SK-N-SH (cell line): ENCODE measurements at regions not wholly inside any gene's neighbourhood (a gene's known extent, or its start where the extent isn't known, plus 50 kb on each side); places are given as distances from the start of the nearest gene placed in this dataset.

Experiments used
- CTCF ChIA-PET: fragments of 300-600, 350-600 bp; formaldehyde crosslinking; extraction: SDS; loops from one replicate; lab custom pipeline; 2021; lab: Yijun Ruan, JAX
- POLR2A ChIA-PET: fragments of 350-600 bp; sonication (Branson Sonifier 250); formaldehyde crosslinking; extraction: SDS; loops from one replicate; lab custom pipeline; 2020; ENCODE audit warnings: antibody characterized with exemption, inconsistent platforms; lab: Yijun Ruan, JAX
- DNase-seq: peaks from one replicate; pipeline ENCODE4 v3.0.0; 2012
- H2AFZ ChIP-seq: fragments of 200-600 bp; sonication (generic); 2 replicates; pipeline ENCODE4 v1.8.1; 2016; ENCODE audit warnings: antibody characterized with exemption, mild to moderate bottlenecking, low read depth
- H3F3A ChIP-seq: fragments of 200-600 bp; sonication (generic); replicated peaks from 2 replicates; pipeline ENCODE3; 2016; ENCODE audit warnings: antibody characterized with exemption, mild to moderate bottlenecking; ENCODE audit not compliant: insufficient read depth
- H3K27ac ChIP-seq, 2 experiments: fragments of 200-500 bp in 1 of 2; fragments of 200-600 bp in 1 of 2; sonication (Bioruptor generic) in 1 of 2; sonication (generic), shearing (Covaris generic) in 1 of 2; 2 replicates each; pipeline versions ENCODE4 v1.5.1 to v1.6.1; 2014 to 2016; ENCODE audit warnings: low read depth in 2 of 2, inconsistent platforms in 1 of 2, low read length in 1 of 2, mild to moderate bottlenecking in 1 of 2, mixed read lengths in 1 of 2
- H3K27me3 ChIP-seq: fragments of 200-600 bp; sonication (generic), shearing (Covaris generic); 2 replicates; pipeline ENCODE4 v1.6.1; 2016; ENCODE audit warnings: mixed run types; ENCODE audit not compliant: insufficient read depth
- H3K36me3 ChIP-seq, 2 experiments: fragments of 200-500 bp in 1 of 2; fragments of 200-600 bp in 1 of 2; sonication (Bioruptor generic) in 1 of 2; sonication (generic) in 1 of 2; replicated peaks in 1 of 2; 2 replicates each; pipeline versions ENCODE3 to v1.5.1; 2014 to 2016; ENCODE audit warnings: low read length in 1 of 2, mild to moderate bottlenecking in 1 of 2; ENCODE audit not compliant: insufficient read depth in 2 of 2, control insufficient read depth in 1 of 2
- H3K4me1 ChIP-seq, 2 experiments: fragments of 200-500 bp in 1 of 2; fragments of 200-600 bp in 1 of 2; sonication (Bioruptor generic) in 1 of 2; sonication (generic), shearing (Covaris generic) in 1 of 2; 2 replicates each; pipeline versions ENCODE4 v1.5.1 to v1.6.1; 2014 to 2016; ENCODE audit warnings: low read depth in 1 of 2, low read length in 1 of 2, mixed run types in 1 of 2; ENCODE audit not compliant: insufficient read depth in 2 of 2, control insufficient read depth in 1 of 2
- H3K4me2 ChIP-seq: fragments of 200-600 bp; sonication (generic), shearing (Covaris generic); 2 replicates; pipeline ENCODE4 v1.6.1; 2017; ENCODE audit warnings: mixed run types
- H3K4me3 ChIP-seq, 2 experiments: fragments of 200-500 bp in 1 of 2; fragments of 200-600 bp in 1 of 2; sonication (Bioruptor generic) in 1 of 2; sonication (generic), shearing (Covaris generic) in 1 of 2; 2 replicates each; pipeline versions ENCODE4 v1.5.1 to v1.8.1; 2014 to 2016; ENCODE audit warnings: low read depth in 2 of 2, inconsistent platforms in 1 of 2, low read length in 1 of 2, mild to moderate bottlenecking in 1 of 2, mixed read lengths in 1 of 2, moderate library complexity in 1 of 2
- H3K79me2 ChIP-seq: fragments of 200-600 bp; sonication (generic); 2 replicates; pipeline ENCODE4 v1.8.1; 2017; ENCODE audit warnings: mild to moderate bottlenecking; ENCODE audit not compliant: insufficient read depth
- H3K9ac ChIP-seq: fragments of 200-600 bp; sonication (generic); 2 replicates; pipeline ENCODE4 v1.6.1; 2017; ENCODE audit warnings: mixed run types
- H3K9me2 ChIP-seq: fragments of 200-600 bp; sonication (generic); 2 replicates; pipeline ENCODE4 v1.6.1; 2017; ENCODE audit warnings: mixed run types
- H3K9me3 ChIP-seq: fragments of 200-600 bp; sonication (generic); 2 replicates; pipeline ENCODE4 v1.6.1; 2017; ENCODE audit warnings: mixed run types, mild to moderate bottlenecking, moderate library complexity
- H4K20me1 ChIP-seq: fragments of 200-600 bp; sonication (generic); 2 replicates; pipeline ENCODE4 v1.6.1; 2017; ENCODE audit warnings: mild to moderate bottlenecking, mixed run types; ENCODE audit not compliant: insufficient read depth
- CHD2 ChIP-seq: fragments of 150-350 bp; IDR thresholded peaks from 2 replicates; pipeline ENCODE4 v1.6.1; 2018; ENCODE audit warnings: low read length; ENCODE audit not compliant: partially characterized antibody
- ELF1 ChIP-seq: IDR thresholded peaks from 2 replicates; pipeline ENCODE4 v1.4.0; 2012
- EP300 ChIP-seq, 2 experiments: IDR thresholded peaks; 2 replicates each; pipeline versions ENCODE4 v1.4.0 to v1.6.1; 2012; ENCODE audit warnings: borderline replicate concordance in 1 of 2, low read depth in 1 of 2, low read length in 1 of 2
- FOSL2 ChIP-seq: IDR thresholded peaks from 2 replicates; pipeline ENCODE4 v1.4.0; 2012; ENCODE audit warnings: low read depth, mild to moderate bottlenecking, moderate library complexity, borderline replicate concordance
- FOXJ3 ChIP-seq: sonication (generic); formaldehyde crosslinking; IDR thresholded peaks from 2 replicates; pipeline ENCODE4 v1.5.1; 2020; ENCODE audit warnings: mild to moderate bottlenecking, missing genetic modification reagents
- FOXM1 ChIP-seq: IDR thresholded peaks from 2 replicates; pipeline ENCODE4 v1.4.0; 2012; ENCODE audit warnings: low read depth, mild to moderate bottlenecking
- GATA2 ChIP-seq: sonication (generic); formaldehyde crosslinking; IDR thresholded peaks from 2 replicates; pipeline ENCODE4 v1.5.0; 2020; ENCODE audit warnings: mild to moderate bottlenecking, missing genetic modification reagents
- JUND ChIP-seq: IDR thresholded peaks from 2 replicates; pipeline ENCODE4 v1.4.0; 2012
- NRF1 ChIP-seq: IDR thresholded peaks from 2 replicates; pipeline ENCODE4 v1.6.1; 2012; ENCODE audit warnings: low read depth, mild to moderate bottlenecking, low read length
- POLR2AphosphoS5 ChIP-seq: IDR thresholded peaks from 2 replicates; pipeline ENCODE4 v1.6.1; 2012; ENCODE audit warnings: low read depth, low read length
- RAD21 ChIP-seq: IDR thresholded peaks from 2 replicates; pipeline ENCODE4 v1.6.1; 2012; ENCODE audit warnings: mild to moderate bottlenecking, low read length
- RXRA ChIP-seq: IDR thresholded peaks from 2 replicates; pipeline ENCODE4 v1.4.0; 2012; ENCODE audit warnings: low read depth, mild to moderate bottlenecking, borderline replicate concordance
- SIN3A ChIP-seq: IDR thresholded peaks from 2 replicates; pipeline ENCODE4 v1.6.1; 2012; ENCODE audit warnings: low read depth, mild to moderate bottlenecking, low read length, moderate library complexity, borderline replicate concordance
- SMC3 ChIP-seq: IDR thresholded peaks from 2 replicates; pipeline ENCODE4 v1.6.1; 2012; ENCODE audit warnings: low read depth, low read length, improper control_type of control experiment
- TAF1 ChIP-seq: IDR thresholded peaks from 2 replicates; pipeline ENCODE4 v1.6.1; 2012; ENCODE audit warnings: low read depth, mild to moderate bottlenecking, low read length, moderate library complexity, borderline replicate concordance
- TEAD4 ChIP-seq: IDR thresholded peaks from 2 replicates; pipeline ENCODE4 v1.4.0; 2012; ENCODE audit warnings: mild to moderate bottlenecking, borderline replicate concordance; ENCODE audit not compliant: insufficient read depth
- YY1 ChIP-seq: IDR thresholded peaks from 2 replicates; pipeline ENCODE4 v1.4.0; 2012; ENCODE audit warnings: low read depth, mild to moderate bottlenecking
- WGBS: methylation state at CpG from one replicate; pipeline ENCODE4 v1.1.6; 2017; ENCODE audit warnings: low lambda C conversion rate; 5-methylcytosine and 5-hydroxymethylcytosine counted together
- TF ChIP-seq, protein P1 (sequence below): IDR thresholded peaks from 2 replicates; pipeline ENCODE4 v1.4.0; 2012; ENCODE audit warnings: low read depth, borderline replicate concordance
- TF ChIP-seq, protein P2 (sequence below): IDR thresholded peaks from 2 replicates; pipeline ENCODE4; 2012
- TF ChIP-seq, protein P3 (sequence below): IDR thresholded peaks from 2 replicates; pipeline ENCODE4 v1.4.0; 2012; ENCODE audit warnings: low read depth, borderline replicate concordance
- TF ChIP-seq, protein P4 (sequence below): fragments of 200-600 bp; sonication (generic); IDR thresholded peaks from 2 replicates; pipeline ENCODE4 v1.6.1; 2017; ENCODE audit warnings: antibody characterized with exemption, mild to moderate bottlenecking, moderate library complexity
- TF ChIP-seq, protein P5 (sequence below): IDR thresholded peaks from 2 replicates; pipeline ENCODE4 v1.6.1; 2012; ENCODE audit warnings: mild to moderate bottlenecking, low read depth, low read length, moderate library complexity

DNA sequence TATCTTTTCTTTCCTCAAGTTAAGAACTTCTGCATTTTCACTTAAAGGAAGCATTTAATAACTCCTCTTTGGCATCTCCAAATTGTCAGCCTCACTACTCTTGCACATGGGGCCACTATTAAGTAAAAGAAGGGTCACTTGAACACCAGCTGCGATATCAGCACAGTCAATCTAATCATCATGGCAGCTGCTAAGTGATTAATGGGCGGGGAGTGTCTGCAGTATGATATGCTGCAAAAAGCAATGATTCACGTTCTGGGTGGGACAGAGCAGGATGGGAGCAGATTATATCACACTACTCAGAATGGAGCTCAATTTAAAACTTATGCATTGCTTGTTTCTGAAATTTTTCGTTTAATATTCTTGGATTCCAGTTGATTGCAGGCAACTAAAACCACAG, 447.4 kb upstream of the PFKP start (continued):
- TF ChIP-seq, protein P1, sequence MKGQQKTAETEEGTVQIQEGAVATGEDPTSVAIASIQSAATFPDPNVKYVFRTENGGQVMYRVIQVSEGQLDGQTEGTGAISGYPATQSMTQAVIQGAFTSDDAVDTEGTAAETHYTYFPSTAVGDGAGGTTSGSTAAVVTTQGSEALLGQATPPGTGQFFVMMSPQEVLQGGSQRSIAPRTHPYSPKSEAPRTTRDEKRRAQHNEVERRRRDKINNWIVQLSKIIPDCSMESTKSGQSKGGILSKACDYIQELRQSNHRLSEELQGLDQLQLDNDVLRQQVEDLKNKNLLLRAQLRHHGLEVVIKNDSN: no peak
- TF ChIP-seq TEAD4: no peak
- 0 out of 2 replicates have a peak, but pooled peaks have one; percentile 11 for TF ChIP-seq RAD21
- TF ChIP-seq, protein P2, sequence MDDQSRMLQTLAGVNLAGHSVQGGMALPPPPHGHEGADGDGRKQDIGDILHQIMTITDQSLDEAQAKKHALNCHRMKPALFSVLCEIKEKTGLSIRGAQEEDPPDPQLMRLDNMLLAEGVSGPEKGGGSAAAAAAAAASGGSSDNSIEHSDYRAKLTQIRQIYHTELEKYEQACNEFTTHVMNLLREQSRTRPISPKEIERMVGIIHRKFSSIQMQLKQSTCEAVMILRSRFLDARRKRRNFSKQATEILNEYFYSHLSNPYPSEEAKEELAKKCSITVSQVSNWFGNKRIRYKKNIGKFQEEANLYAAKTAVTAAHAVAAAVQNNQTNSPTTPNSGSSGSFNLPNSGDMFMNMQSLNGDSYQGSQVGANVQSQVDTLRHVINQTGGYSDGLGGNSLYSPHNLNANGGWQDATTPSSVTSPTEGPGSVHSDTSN: no peak
- TF ChIP-seq CHD2: peak; percentile 45
- TF ChIP-seq NRF1: no peak
- TF ChIP-seq FOXM1: no peak
- TF ChIP-seq ELF1: no peak
- TF ChIP-seq, protein P3, sequence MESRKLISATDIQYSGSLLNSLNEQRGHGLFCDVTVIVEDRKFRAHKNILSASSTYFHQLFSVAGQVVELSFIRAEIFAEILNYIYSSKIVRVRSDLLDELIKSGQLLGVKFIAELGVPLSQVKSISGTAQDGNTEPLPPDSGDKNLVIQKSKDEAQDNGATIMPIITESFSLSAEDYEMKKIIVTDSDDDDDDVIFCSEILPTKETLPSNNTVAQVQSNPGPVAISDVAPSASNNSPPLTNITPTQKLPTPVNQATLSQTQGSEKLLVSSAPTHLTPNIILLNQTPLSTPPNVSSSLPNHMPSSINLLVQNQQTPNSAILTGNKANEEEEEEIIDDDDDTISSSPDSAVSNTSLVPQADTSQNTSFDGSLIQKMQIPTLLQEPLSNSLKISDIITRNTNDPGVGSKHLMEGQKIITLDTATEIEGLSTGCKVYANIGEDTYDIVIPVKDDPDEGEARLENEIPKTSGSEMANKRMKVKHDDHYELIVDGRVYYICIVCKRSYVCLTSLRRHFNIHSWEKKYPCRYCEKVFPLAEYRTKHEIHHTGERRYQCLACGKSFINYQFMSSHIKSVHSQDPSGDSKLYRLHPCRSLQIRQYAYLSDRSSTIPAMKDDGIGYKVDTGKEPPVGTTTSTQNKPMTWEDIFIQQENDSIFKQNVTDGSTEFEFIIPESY: no peak
- TF ChIP-seq RXRA: no peak
- TF ChIP-seq FOXJ3 (CRISPR knock-in tag): no peak
- peak; percentile 89 for TF ChIP-seq GATA2 (CRISPR knock-in tag)
- TF ChIP-seq EP300 (IDR thresholded peaks at IDR 0.05; ENCODE audit: borderline replicate concordance in 1 of 2, low read depth in 1 of 2, low read length in 1 of 2): peak in 1 of 2 experiments; percentile 74; a peak in 1 of 4 replicates
- TF ChIP-seq FOSL2: no peak

DNA sequence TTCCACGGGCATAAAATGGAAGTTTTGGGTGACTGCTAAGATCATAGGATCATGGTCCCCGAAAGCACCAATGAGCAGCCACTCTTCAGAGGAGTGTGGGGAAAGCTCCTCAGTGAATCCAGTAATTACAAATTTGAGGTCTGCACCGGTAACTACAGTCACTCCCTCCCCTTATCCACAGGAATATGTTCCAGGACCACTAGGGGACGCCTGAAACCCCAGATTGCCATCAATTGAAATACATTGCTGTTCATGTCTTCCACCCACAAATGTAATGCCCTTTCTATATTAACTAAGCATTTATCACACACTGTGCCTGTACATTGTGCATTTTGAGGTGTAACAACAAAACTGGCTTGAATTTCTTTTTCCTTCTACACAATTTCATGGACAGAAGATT, 447.9 kb upstream of the PFKP start:
- peak; percentile 67 for DNase-seq
- ChIA-PET CTCF (interaction anchor here (0.6 to 3.8 kb wide), 12 partner anchors 9 to 979 kb away, joined by 3 to 19 read pairs (median 4); no protein-coding TSS in a partner anchor), POLR2A (interaction anchor here (1.6 kb wide), 1 partner anchor 9 kb away, joined by 3 read pairs; no protein-coding TSS in a partner anchor)
- no peaks in the 10 kb centered on the region for H3K27me3 ChIP-seq
- no peak overlapping the region for H3K9ac ChIP-seq
- H3K79me2 ChIP-seq: no peaks in the 10 kb centered on the region
- H3K4me3 ChIP-seq: peak overlapping the region in 1 of 2 experiments; percentile 44; a peak in 1 of 4 replicates
- WGBS: 11% methylated on average over 4 of the region's 4 CpGs
- no peaks in the 10 kb centered on the region for H3K9me3 ChIP-seq
- no peak overlapping the region for H3K4me2 ChIP-seq
- no peaks in the 10 kb centered on the region for H3K9me2 ChIP-seq
- H2AFZ ChIP-seq: no peak overlapping the region
- H4K20me1 ChIP-seq: no peaks in the 10 kb centered on the region
- no peak overlapping the region for H3K27ac ChIP-seq
- H3K36me3 ChIP-seq: no peaks in the 10 kb centered on the region
- peaks cover 0 to 6% of the 10 kb centered on the region in 2 experiments; a peak in 2 of 4 replicates for H3K4me1 ChIP-seq
- no peaks in the 10 kb centered on the region for H3F3A ChIP-seq
- TF ChIP-seq YY1 (no peak), RAD21 (peak; percentile 74), POLR2AphosphoS5 (no peak), SMC3 (peak; percentile 52; the same call in 1 of the 2 replicates), CHD2 (no peak), TAF1 (no peak), FOXM1 (no peak), SIN3A (no peak), JUND (no peak), TEAD4 (no peak)
- TF ChIP-seq, protein P4, sequence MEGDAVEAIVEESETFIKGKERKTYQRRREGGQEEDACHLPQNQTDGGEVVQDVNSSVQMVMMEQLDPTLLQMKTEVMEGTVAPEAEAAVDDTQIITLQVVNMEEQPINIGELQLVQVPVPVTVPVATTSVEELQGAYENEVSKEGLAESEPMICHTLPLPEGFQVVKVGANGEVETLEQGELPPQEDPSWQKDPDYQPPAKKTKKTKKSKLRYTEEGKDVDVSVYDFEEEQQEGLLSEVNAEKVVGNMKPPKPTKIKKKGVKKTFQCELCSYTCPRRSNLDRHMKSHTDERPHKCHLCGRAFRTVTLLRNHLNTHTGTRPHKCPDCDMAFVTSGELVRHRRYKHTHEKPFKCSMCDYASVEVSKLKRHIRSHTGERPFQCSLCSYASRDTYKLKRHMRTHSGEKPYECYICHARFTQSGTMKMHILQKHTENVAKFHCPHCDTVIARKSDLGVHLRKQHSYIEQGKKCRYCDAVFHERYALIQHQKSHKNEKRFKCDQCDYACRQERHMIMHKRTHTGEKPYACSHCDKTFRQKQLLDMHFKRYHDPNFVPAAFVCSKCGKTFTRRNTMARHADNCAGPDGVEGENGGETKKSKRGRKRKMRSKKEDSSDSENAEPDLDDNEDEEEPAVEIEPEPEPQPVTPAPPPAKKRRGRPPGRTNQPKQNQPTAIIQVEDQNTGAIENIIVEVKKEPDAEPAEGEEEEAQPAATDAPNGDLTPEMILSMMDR: peak; percentile 40
- TF ChIP-seq, protein P5, sequence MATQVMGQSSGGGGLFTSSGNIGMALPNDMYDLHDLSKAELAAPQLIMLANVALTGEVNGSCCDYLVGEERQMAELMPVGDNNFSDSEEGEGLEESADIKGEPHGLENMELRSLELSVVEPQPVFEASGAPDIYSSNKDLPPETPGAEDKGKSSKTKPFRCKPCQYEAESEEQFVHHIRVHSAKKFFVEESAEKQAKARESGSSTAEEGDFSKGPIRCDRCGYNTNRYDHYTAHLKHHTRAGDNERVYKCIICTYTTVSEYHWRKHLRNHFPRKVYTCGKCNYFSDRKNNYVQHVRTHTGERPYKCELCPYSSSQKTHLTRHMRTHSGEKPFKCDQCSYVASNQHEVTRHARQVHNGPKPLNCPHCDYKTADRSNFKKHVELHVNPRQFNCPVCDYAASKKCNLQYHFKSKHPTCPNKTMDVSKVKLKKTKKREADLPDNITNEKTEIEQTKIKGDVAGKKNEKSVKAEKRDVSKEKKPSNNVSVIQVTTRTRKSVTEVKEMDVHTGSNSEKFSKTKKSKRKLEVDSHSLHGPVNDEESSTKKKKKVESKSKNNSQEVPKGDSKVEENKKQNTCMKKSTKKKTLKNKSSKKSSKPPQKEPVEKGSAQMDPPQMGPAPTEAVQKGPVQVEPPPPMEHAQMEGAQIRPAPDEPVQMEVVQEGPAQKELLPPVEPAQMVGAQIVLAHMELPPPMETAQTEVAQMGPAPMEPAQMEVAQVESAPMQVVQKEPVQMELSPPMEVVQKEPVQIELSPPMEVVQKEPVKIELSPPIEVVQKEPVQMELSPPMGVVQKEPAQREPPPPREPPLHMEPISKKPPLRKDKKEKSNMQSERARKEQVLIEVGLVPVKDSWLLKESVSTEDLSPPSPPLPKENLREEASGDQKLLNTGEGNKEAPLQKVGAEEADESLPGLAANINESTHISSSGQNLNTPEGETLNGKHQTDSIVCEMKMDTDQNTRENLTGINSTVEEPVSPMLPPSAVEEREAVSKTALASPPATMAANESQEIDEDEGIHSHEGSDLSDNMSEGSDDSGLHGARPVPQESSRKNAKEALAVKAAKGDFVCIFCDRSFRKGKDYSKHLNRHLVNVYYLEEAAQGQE: no peak
